ENCODE measurements at regions not wholly inside any gene's neighbourhood (a gene's known extent, or its start where the extent isn't known, plus 50 kb on each side); places are given as distances from the start of the nearest gene placed in this dataset.

DNA sequence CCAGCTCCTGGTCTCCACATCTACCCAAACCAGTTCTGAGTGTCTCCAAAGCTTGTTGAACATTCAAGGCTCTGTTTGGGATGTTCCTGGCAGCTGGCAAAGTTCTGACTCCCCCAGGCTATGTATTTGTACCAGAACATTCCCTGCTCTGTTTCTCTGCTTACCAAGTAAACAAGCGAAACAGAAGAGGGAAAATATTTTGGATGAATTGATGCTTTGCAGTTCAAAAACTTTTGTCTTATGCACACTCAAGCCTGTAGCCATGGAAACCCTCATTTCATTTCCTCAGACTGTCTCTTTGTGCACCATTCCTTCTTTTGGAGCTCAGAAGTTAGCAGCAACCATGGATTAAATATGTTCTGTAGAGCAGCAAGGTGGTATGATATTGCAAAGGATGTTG lies 145.8 kb downstream of the ACTL7B start:
- ATAC-seq: no peak

GRCh38 chr9:108709126-108709525 lies 146.7 kb downstream of the ACTL7B start:
- ATAC-seq: no peak

- no peak for ATAC-seq
Measured at GRCh38 chr9:108708448-108708847, 147.3 kb downstream of the ACTL7B start.

DNA sequence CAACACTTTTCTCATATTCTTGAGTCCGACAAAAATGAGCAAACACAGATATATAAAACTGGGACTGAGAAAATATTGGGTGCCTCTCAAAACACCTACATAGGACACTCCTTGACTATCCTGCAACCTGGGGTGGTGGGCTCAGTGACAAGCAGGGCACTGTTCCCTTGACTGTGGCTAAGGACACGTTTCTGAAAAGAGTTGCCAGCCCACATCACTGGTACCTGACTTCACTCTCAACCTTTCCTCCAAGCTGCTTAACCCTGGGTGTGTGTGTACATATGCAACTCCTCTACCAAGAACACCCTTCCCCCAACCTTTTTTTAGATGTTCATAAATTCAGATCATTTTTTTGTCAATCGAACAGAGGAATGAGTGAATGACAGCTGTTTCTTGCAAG lies 148.7 kb downstream of the ACTL7B start:
- ATAC-seq: no peak

DNA sequence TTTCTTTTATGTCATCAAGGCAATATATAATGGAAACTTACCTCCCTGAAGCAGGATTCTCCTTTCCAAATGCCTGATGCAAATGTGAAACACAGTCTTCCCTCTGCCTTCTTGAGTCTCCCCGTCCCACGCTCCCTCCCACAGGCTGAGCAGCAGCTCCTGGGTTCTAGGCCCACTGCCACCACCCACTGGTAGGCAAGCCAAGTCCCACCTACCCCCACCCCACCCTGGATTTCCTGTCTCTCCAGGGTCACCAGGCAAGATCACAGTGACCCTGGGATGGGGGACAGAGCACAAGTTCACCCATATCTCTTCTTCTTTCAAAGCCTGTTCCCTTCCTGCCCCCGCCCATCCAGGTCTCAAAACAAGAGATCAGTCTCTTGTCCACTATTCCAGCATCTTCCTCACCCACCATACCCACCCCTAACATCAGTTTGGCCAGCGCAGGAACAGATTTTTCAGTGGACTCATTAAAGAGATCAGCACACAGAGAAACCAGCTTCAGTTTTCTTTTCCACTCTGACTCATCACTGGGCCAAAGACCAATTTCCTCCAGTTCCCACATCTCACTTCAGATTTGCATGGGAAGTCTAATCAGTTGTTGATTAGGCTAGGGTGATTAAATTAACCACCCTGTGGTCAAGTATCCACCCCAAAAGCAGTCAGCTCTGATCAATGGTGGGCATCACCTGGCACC lies 151.5 kb downstream of the ACTL7B start:
- no peak for ATAC-seq

- ATAC-seq: no peak
Measured at GRCh38 chr9:108703429-108703828, 152.4 kb downstream of the ACTL7B start.

DNA sequence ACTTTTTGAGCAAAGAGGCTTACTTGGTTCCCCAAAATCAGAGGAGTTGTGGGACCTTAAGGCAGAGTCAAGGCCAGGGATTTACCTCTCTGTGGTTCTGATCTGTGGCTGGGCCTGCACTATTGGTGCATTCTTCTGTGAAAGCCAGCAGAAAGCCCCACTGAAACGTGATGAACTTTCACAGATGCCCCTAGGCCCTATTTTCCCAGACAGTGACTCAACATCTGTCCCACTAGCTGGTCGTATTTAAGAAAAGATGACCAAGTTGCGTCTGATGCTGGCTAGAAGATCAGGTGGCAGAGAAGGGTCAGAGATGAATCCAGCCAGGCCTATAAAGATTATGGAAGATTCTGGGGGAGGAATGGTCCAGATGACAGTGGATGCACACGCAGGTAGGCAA lies 153.1 kb downstream of the ACTL7B start:
- ATAC-seq: no peak

GRCh38 chr9:108698801-108699200 lies 157.0 kb downstream of the ACTL7B start:
- ATAC-seq: no peak

DNA sequence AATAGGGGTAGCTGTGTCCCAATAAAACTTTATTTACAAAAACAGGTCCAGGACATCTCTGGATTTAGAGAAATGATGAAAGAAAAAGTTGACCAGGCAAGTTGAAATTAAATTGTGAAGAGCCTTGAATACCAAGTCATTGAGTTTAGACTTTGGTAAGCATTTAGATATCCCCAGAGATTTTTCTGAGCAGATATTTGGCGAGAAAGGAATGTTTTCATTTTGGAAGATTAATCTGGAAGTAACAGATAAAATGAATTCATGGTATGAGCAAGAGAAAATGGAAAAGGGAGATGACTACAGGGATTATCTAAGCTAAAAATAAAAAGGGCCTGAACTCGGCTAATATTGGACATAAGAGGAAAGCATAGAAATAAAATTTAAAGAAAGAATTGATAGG lies 157.6 kb downstream of the ACTL7B start:
- ATAC-seq: no peak

- no peak for ATAC-seq
Measured at GRCh38 chr9:108696156-108696555, 159.6 kb downstream of the ACTL7B start.

DNA sequence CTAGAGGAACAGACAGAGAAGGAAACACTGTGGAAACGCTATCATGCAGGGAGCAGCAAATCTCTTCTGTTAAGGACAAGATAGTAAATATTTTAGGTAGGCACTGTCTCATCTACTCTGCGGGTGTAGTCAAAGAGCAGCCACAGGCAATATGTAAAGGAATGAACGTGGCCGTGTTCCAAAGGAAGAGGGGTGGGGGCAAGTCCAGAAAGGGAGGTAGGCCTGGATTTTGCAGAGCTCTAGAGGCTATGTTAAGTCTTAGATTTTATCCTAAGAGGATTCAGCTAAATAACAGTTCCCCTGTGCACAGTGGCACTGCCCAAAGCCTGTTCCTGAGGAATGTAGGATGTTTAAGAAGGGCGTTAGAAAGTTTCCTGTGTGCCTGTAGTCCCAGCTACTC lies 161.6 kb downstream of the ACTL7B start:
- ATAC-seq: no peak

- no peak for ATAC-seq
Measured at GRCh38 chr9:108691614-108692013, 164.2 kb downstream of the ACTL7B start.

GRCh38 chr9:108688676-108689075 lies 167.1 kb downstream of the ACTL7B start:
- no peak for ATAC-seq

- no peak for ATAC-seq
Measured at GRCh38 chr9:108688051-108688450, 167.7 kb downstream of the ACTL7B start.

GRCh38 chr9:108687006-108687987 lies 168.5 kb downstream of the ACTL7B start:
- no peak for ATAC-seq

DNA sequence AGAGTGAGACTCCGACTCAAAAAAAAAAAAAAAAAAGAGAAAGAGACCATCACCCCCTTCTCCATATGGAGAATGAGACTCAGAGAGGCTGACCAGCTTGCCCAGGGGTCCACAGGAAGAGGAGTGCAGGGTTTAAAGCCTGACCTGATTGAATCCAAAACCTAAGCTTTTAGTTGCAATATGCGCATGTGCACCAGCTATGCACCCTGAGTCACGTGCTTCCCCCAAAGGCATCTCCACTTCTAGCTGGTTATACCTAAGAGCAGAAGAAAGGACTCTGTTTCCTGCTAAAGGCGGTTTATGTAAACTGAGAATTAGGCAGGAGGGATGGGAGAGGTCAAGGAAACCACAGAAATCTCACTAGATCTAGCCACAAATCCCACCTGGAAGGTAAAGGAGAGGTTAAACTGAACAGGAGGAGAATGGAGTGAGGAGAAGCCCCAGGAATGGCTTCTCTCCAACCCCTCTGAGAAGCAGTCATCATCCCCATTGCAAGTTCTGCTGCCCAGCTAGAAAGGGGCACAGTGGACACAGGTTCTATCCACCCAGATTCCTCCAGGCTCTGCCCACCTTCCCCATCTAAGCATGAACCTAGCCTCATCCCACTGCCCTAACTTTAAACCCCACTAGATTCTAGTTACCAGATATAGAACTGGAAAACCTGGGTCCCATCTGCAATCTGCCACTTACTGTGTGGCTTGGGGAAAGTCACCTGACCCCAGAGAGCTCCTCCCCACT lies 171.3 kb downstream of the ACTL7B start:
- no peak for ATAC-seq

- ATAC-seq: no peak
Measured at GRCh38 chr9:108683245-108683644, 172.5 kb downstream of the ACTL7B start.

DNA sequence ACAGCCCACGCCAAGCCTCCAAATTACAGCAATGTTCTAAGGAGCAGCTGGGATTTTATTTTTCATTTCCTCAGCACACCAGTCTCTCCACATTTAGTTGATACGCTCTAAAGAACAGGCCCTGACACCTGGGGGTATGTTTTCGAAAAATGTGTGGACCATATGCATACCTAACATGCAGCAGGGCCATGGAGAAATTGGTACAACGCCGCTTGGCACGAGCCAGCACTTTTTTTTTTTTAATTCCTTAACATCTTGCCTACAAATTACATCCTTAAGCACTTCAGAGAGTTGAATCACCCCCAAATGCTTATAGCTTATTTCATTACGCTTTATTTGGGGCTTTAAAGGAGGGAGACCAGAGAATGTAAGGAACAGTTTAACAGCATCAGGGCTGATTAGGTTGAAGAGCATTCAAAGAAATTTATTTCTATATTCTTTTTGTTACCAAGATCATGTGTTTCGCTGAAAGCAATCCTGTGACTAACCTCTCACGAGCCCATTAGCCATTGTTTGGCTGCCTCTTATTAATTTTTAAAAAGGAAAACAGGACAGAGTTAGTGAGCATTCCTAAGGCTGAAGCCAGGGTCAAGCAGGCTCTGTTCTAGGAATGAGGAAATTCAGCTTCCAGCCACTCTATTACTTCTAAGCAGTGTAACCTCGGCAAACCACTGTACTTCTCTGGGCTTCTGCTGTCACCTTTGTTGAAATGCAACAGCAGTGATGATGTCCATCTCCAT lies 173.8 kb downstream of the ACTL7B start:
- no peak for ATAC-seq

GRCh38 chr9:108680946-108681345 lies 174.8 kb downstream of the ACTL7B start:
- ATAC-seq: no peak

- ATAC-seq: no peak
Measured at GRCh38 chr9:108677776-108678175, 178.0 kb downstream of the ACTL7B start.

DNA sequence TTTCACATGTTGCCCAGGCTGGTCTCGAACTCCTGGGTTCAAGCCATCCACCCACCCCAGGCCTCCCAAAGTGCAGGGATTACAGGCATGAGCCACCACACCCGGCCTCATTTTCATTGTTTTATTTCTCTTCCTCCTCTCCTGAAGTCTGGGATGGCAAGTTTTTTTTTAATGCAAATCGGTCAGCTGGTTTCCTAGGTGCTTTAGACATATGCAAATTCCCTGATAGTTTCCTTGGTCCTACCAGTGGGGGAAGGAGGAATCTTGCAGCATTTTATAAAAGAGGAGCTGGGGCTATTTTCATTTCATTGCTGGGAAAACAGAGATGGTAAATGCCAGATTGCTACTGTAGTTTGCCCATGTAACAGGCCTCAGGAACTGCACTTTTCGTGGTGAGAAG lies 179.4 kb downstream of the ACTL7B start:
- ATAC-seq: no peak

- ATAC-seq: no peak
Measured at GRCh38 chr9:108675708-108676107, 180.1 kb downstream of the ACTL7B start.

Measured in activated CD4-positive, CD25-positive, alpha-beta regulatory T cell treated with anti-CD3 and anti-CD28 coated beads, Interleukin-2, amount 50 U/mL, for 24 hours (primary cell).